Aorta (tissue), 5 donors: ENCODE measurements at regions not wholly inside any gene's neighbourhood (a gene's known extent, or its start where the extent isn't known, plus 50 kb on each side); places are given as distances from the start of the nearest gene placed in this dataset.
"Not testable (repeated sequence)": the region's sequence is repeated elsewhere in the genome, so short reads cannot be mapped to it uniquely, and the experiment has no call there.

Experiments
- ATAC-seq: fragments of 200-7000 bp; cut with Tn5 transposase; one replicate; pipeline ENCODE4 v1.9.1; 2022; ENCODE audit warnings: moderate library complexity; ENCODE audit not compliant: low FRiP score
- DNase-seq, 2 donors: peaks; one replicate each; pipeline ENCODE4 v3.0.0-alpha.2; 2020
- H3K27ac ChIP-seq, 2 donors: one replicate each; pipeline ENCODE4 v1.5.1; 2013; ENCODE audit warnings: low read length in 2 of 2, mild to moderate bottlenecking in 2 of 2, moderate library complexity in 2 of 2, control low read depth in 1 of 2, inconsistent platforms in 1 of 2, low read depth in 1 of 2
- H3K27me3 ChIP-seq, 2 donors: one replicate each; pipeline ENCODE4 v1.6.1; 2013; ENCODE audit warnings: control low read depth in 1 of 2, low read length in 1 of 2, mild to moderate bottlenecking in 1 of 2, moderate library complexity in 1 of 2; ENCODE audit not compliant: insufficient read depth in 2 of 2, control insufficient read depth in 1 of 2
- H3K36me3 ChIP-seq, 2 donors: one replicate each; pipeline ENCODE4 v1.6.1; 2013; ENCODE audit warnings: control low read depth in 1 of 2, low read length in 1 of 2, mild to moderate bottlenecking in 1 of 2; ENCODE audit not compliant: insufficient read depth in 2 of 2, control insufficient read depth in 1 of 2
- H3K4me1 ChIP-seq, 2 donors: one replicate each; pipeline ENCODE4 v1.6.1; 2013; ENCODE audit warnings: low read length in 2 of 2, control low read depth in 1 of 2, mild to moderate bottlenecking in 1 of 2, moderate library complexity in 1 of 2; ENCODE audit not compliant: insufficient read depth in 2 of 2, control insufficient read depth in 1 of 2
- H3K4me3 ChIP-seq, 2 donors: one replicate each; pipeline ENCODE4 v1.5.1; 2013; ENCODE audit warnings: low read length in 2 of 2, control low read depth in 1 of 2, mild to moderate bottlenecking in 1 of 2
- H3K9me3 ChIP-seq: one replicate; pipeline ENCODE4 v1.6.1; 2013; ENCODE audit warnings: mild to moderate bottlenecking, low read length; ENCODE audit not compliant: control insufficient read depth
- WGBS, 2 donors: extraction: QIAGEN DNeasy Blood & Tissue Kit; methylation state at CpG; one replicate each; pipeline ENCODE4 v1.1.7; 2013; 5-methylcytosine and 5-hydroxymethylcytosine counted together
- intact Hi-C, 2 donors: fragments of 100-400 bp; cut with DNase I; formaldehyde crosslinking; loops; one replicate each; pipeline versions ENCODE4 v1.14.2 to v1.15.0; 2022
- donor health status: healthy with polysubstance abuse.
- donor health status: Bipolar disorder and iron deficiency.
- donor health status: DM: no; HTN: no; CAD: no.
- donor health status: DM: no; HTN: no; CAD: no.
- donor health status: DM: yes; HTN: yes; CAD: no.

- H3K27me3 ChIP-seq = peaks cover 0 to 6% of the 10 kb centered on the region in 2 donors
- H3K27ac ChIP-seq = no peak overlapping the region
- intact Hi-C loops = no loop called here
- no peak for DNase-seq
- ATAC-seq = no peak
- H3K9me3 ChIP-seq = no peaks in the 10 kb centered on the region
- no peaks in the 10 kb centered on the region for H3K4me1 ChIP-seq
- H3K4me3 ChIP-seq = no peak overlapping the region
- H3K36me3 ChIP-seq = no peaks in the 10 kb centered on the region
- 53 to 55% methylated on average over 5 of the region's 5 CpGs for WGBS, 2 donors
Observed at GRCh38 chr6:14240411-14241166, 123.0 kb downstream of the CD83 start.

GRCh38 chr6:14241255-14242070 lies 123.9 kb downstream of the CD83 start:
- no peak overlapping the region for H3K4me3 ChIP-seq
- H3K9me3 ChIP-seq = no peaks in the 10 kb centered on the region
- no peak for DNase-seq
- 85 to 89% methylated on average over 5 of the region's 5 CpGs for WGBS, 2 donors
- ATAC-seq = no peak
- H3K27ac ChIP-seq = no peak overlapping the region
- peaks cover 0 to 6% of the 10 kb centered on the region in 2 donors for H3K27me3 ChIP-seq
- H3K36me3 ChIP-seq = no peaks in the 10 kb centered on the region
- H3K4me1 ChIP-seq = no peaks in the 10 kb centered on the region
- intact Hi-C loops = no loop called here

- DNase-seq, H3K36me3 ChIP-seq, ATAC-seq, H3K27me3 ChIP-seq, H3K27ac ChIP-seq, H3K4me1 ChIP-seq, intact Hi-C loops, H3K4me3 ChIP-seq, H3K9me3 ChIP-seq: not testable (repeated sequence)
- 89 to 97% methylated on average over 2 of the region's 2 CpGs for WGBS, 2 donors
Observed at GRCh38 chr6:14242912-14243311, 125.3 kb downstream of the CD83 start.

- Histone ChIP-seq H3K36me3 (no peaks in the 10 kb centered on the region), H3K4me1 (no peaks in the 10 kb centered on the region), H3K27ac (no peak overlapping the region), H3K4me3 (no peak overlapping the region), H3K27me3 (peaks cover 0 to 6% of the 10 kb centered on the region in 2 donors), H3K9me3 (no peaks in the 10 kb centered on the region)
- WGBS, 2 donors = 86 to 92% methylated on average over 5 of the region's 5 CpGs
- DNase-seq = no peak
- ATAC-seq = no peak
- intact Hi-C loops = no loop called here
Observed at GRCh38 chr6:14243597-14243996, 126.0 kb downstream of the CD83 start.

DNA sequence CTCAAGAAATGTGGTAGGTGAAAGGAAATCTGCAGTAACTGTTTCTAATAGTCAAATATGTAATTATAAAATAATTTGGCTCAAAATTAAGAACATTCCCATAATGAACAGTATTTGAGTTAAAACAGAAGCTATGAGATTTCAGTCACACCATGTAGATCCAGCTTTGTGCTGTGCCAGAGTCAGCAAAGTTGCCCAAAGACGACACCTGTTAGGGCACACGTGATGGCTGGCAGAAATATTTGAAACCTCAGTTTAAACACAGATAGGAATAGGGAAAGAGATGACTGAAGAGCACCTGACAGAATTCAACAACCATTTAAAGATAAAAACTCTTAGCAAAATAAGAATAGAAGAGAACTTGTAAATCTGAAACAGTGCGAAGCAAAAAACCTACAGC lies 129.3 kb downstream of the CD83 start:
- H3K27ac ChIP-seq = no peak overlapping the region
- ATAC-seq (no peak), DNase-seq (no peak)
- H3K4me1 ChIP-seq = no peaks in the 10 kb centered on the region
- H3K27me3 ChIP-seq = peaks cover 0 to 4% of the 10 kb centered on the region in 2 donors
- WGBS, 2 donors = 76 to 80% methylated on average over 3 of the region's 3 CpGs
- no peaks in the 10 kb centered on the region for H3K9me3 ChIP-seq
- H3K4me3 ChIP-seq = no peak overlapping the region
- intact Hi-C loops = no loop called here
- no peaks in the 10 kb centered on the region for H3K36me3 ChIP-seq

GRCh38 chr6:14250573-14250972 lies 133.0 kb downstream of the CD83 start:
- no peak overlapping the region for H3K4me3 ChIP-seq
- WGBS, 2 donors = 90 to 95% methylated on average over 4 of the region's 4 CpGs
- no peaks in the 10 kb centered on the region for H3K27me3 ChIP-seq
- H3K36me3 ChIP-seq = no peaks in the 10 kb centered on the region
- no peak overlapping the region for H3K27ac ChIP-seq
- no peak for ATAC-seq
- no peak for DNase-seq
- intact Hi-C loops = no loop called here
- H3K9me3 ChIP-seq = no peaks in the 10 kb centered on the region
- H3K4me1 ChIP-seq = no peaks in the 10 kb centered on the region

GRCh38 chr6:14252271-14252850 lies 134.8 kb downstream of the CD83 start:
- intact Hi-C loops = no loop called here
- WGBS, 2 donors = 90 to 92% methylated on average over 10 of the region's 10 CpGs
- no peaks in the 10 kb centered on the region for H3K36me3 ChIP-seq
- H3K27ac ChIP-seq = no peak overlapping the region
- ATAC-seq = no peak
- H3K9me3 ChIP-seq = no peaks in the 10 kb centered on the region
- no peak for DNase-seq
- no peak overlapping the region for H3K4me3 ChIP-seq
- H3K4me1 ChIP-seq = no peaks in the 10 kb centered on the region
- H3K27me3 ChIP-seq = no peaks in the 10 kb centered on the region

DNA sequence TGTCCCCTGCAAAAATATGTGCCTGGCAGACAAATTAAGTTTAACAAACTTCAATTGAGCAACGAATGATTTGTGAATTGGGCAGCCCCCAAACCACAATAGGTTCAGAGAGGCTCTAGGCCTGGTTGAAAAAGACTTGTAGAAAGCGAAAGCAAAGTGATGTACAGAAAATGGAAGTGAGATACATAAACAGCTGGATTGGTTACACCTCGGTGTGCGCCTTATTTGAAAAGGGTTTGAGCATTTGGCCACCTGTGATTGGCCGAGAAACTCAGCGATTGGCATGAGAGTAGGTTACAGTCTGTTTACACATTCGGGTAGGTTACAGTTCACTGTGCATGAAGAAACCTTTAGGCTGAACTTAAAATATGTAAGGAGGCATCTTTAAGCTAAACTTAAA lies 136.9 kb downstream of the CD83 start:
- Histone ChIP-seq H3K27ac (no peak overlapping the region), H3K9me3 (no peaks in the 10 kb centered on the region), H3K27me3 (no peaks in the 10 kb centered on the region), H3K4me3 (no peak overlapping the region), H3K4me1 (no peaks in the 10 kb centered on the region), H3K36me3 (no peaks in the 10 kb centered on the region)
- ATAC-seq = no peak
- intact Hi-C loops = no loop called here
- DNase-seq = no peak
- 95 to 97% methylated on average over 7 of the region's 7 CpGs for WGBS, 2 donors
